ENCODE measurements at regions not wholly inside any gene's neighbourhood (a gene's known extent, or its start where the extent isn't known, plus 50 kb on each side); places are given as distances from the start of the nearest gene placed in this dataset.

- TF ChIP-seq EZH2 (IDR thresholded peaks at IDR 0.05; ENCODE audit: low read depth, unreplicated experiment) (no peak), CTCF (conservative IDR thresholded peaks at IDR 0.05; ENCODE audit: low read depth in 2 of 2) (no peak), POLR2AphosphoS5 (IDR thresholded peaks at IDR 0.05; ENCODE audit: low read depth) (no peak), EZH2phosphoT487 (IDR thresholded peaks at IDR 0.05; ENCODE audit: unreplicated experiment) (no peak), REST (IDR thresholded peaks at IDR 0.05; ENCODE audit: unreplicated experiment) (no peak), CREB1 (CRISPR knock-in tag; IDR thresholded peaks at IDR 0.05; ENCODE audit: low read depth) (no peak), NANOG (IDR thresholded peaks at IDR 0.05; ENCODE audit: borderline replicate concordance) (no peak), ZNF331 (CRISPR knock-in tag; IDR thresholded peaks at IDR 0.05; ENCODE audit: low read depth) (no peak), ZNF462 (CRISPR knock-in tag; IDR thresholded peaks at IDR 0.05) (no peak), STAT1 (IDR thresholded peaks at IDR 0.05; ENCODE audit: unreplicated experiment) (no peak), ZNF114 (CRISPR knock-in tag; IDR thresholded peaks at IDR 0.05) (no peak), ETS1 (IDR thresholded peaks at IDR 0.05) (no peak), JUNB (IDR thresholded peaks at IDR 0.05; ENCODE audit: unreplicated experiment) (no peak)
Observed at GRCh38 chr6:126570507-126570906, 230.6 kb downstream of the CENPW start.
